Activated T-cell treated with anti-CD3 and anti-CD28 coated beads for 1 hour (primary cell): ENCODE measurements at regions not wholly inside any gene's neighbourhood (a gene's known extent, or its start where the extent isn't known, plus 50 kb on each side); places are given as distances from the start of the nearest gene placed in this dataset.
"Not testable (repeated sequence)": the region's sequence is repeated elsewhere in the genome, so short reads cannot be mapped to it uniquely, and the experiment has no call there.

Experiments used
- DNase-seq: peaks from one replicate; pipeline ENCODE4 v3.0.0-alpha.2; 2020; ENCODE audit warnings: low read depth

DNA sequence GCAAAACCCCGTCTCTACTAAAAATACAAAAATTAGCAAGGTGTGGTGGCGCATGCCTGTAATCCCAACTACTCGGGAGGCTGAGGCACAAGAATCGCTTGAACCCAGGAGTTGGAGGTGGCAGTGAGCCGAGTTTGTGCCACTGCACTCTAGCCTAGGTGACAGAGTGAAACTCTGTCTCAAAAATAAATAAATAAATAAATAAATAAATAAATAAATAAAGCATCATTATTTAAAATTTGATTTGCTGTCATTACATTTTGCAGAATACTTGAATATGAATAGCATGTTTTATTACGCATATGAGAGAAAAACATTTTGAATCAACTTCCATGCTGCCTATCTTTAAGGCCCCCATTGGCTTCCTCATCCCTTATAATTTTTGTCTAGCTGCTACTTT lies 53.4 kb upstream of the MED14 start:
- DNase-seq = not testable (repeated sequence)

DNA sequence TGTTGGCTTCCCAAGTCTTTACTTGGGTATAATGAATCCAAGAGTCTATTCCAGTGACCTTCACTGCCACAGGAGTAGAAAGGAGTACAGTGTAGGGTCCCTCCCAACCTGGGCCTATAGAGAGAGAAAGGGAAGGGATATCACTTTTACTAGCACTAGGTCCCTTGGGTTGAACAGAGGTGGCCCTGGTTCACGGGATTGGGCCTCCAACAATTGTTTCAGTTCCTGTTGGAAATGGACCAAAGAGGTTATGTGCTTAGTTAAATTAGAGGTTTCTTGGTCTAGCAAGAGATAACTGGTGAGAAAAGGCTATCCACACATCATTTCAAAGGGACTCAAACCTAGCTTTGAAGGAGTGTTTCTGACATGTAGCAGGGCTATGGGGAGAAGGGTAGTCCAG lies 57.1 kb upstream of the MED14 start:
- DNase-seq = no peak

DNA sequence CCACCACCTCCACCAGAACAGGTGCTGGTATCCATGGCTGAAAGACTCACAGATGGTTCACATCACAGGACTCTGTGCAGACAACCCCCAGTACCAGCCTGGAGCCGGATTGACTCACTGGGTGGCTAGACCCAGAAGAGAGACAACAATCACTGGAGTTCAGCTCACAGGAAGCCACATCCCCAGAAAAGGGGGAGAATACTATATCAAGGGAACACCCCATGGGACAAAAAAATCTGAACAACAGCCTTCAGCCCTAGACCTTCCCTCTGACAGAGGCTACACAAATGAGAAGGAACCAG lies 59.4 kb upstream of the MED14 start:
- DNase-seq = not testable (repeated sequence)

DNA sequence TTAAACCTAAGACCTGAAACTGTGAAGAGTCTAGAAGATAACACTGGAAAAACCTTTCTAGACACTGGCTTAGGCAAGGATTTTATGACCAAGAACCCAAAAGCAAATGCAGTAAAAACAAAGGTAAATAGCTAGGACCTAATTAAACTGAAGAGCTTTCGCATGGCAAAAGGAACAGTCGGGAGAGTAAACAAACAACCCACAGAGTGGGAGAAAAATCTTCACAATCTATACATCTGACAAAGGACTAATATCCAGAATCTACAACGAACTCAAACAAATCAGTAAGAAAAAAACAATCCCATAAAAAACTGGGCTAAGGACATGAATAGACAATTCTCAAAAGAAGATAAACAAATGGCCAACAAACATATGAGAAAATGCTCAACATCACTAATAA lies 64.4 kb upstream of the MED14 start:
- DNase-seq = not testable (repeated sequence)

DNA sequence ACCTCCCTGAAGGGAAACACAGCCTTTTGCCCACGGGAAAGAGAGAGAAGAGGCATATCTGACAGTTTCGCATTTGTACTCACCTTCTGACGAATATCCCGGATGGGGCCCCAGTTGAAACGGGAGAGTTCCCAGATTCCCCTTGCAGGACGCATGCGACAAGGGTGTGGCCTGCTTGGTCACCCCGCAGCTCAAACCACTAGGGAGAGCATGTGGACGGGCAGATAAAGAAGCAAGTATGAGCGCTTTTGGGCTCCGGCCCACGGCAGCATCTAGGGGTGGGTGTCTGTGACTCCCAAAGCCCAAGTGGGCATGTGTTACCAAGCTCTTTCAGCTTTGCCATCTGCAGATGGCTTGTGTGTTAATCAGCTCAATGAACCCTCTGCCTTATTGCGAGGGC lies 70.1 kb upstream of the MED14 start:
- DNase-seq = no peak

DNA sequence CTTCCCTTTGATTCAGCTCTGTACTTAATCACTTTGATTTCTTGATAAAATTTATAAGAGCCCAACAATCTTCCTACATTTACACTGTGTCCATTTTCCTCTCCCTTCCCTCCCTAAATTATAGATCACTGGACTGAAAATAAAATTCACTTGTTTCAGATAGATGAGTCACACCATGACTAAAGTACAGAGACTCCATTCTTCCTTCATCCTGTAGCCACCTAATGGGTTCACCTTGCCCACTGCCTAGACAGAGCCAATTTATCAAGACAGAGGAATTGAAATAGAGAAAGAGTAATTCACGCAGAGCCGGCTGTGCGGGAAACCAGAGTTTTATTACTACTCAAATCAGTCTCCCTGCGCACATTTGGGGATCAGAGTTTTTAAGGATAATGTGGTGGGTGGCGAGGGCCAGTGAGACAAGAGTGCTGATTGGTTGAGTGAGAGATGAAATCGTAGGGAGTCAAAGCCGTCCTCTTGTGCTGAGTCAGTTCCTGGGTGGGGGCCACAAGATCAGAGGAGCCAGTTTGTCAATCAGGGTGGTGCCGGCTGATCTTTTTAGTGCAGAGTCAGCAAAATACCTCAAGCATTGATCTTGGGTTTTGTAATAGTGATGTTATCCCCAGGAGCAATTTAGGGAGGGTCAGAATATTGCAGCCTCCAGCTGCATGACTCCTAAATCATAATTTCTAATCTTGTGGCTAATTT lies 71.3 kb upstream of the MED14 start:
- DNase-seq = no peak

DNA sequence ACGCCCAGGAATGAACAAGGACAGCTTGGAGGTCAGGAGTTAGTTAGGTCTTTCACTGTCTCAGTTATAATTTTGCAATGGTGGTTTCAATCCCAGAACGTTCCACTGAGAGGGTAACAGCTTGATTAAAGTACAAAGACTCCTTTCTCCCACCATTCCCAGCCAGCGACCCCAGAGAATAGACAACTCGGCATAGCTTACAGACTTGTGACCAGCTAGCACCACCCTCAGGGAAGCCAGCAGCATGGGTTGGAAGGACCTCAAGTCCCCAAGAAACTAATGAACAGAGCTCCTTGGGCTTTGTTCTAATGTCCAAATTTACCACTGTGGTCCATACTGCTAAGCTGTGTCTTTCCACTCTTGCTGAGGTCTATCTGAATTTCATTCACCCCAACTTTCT lies 72.0 kb upstream of the MED14 start:
- DNase-seq = no peak

DNA sequence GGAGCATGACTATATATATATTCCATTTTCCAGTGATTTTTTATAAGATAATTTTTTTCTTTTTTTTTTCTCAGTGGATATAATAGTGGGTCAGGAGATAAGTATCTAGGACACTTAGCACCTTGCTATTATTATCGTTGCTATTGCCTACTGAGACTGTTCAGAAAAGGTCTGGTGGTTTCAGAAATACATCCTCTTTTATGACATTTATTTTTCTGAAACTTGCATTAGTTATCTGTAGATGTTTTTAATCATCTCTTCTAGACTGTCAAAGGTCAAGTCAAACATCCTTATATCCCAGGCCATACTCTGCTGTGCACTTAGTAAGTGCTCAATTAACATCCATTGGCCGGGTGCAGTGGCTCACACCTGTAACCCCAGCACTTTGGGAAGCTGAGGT lies 72.9 kb upstream of the MED14 start:
- no peak for DNase-seq

DNA sequence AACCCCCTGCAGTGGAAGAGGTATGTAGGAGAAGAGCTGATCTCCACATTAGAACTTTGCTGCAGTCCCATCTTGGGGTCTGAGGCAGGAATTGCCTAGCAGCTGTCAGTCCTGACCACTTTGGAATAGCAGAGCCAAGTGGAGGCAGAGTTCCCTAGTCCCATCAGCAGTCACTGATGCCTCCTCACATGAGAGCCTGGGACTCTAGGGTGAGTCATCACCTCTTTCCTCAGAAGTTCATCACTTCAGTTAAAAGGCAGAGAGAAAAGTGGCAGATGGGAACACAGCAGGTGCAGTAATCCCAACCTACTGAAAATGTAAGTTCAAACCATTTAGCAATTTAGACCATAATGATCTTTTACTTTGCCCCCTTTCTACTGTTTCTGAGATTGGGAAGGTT lies 73.9 kb upstream of the MED14 start:
- no peak for DNase-seq

DNA sequence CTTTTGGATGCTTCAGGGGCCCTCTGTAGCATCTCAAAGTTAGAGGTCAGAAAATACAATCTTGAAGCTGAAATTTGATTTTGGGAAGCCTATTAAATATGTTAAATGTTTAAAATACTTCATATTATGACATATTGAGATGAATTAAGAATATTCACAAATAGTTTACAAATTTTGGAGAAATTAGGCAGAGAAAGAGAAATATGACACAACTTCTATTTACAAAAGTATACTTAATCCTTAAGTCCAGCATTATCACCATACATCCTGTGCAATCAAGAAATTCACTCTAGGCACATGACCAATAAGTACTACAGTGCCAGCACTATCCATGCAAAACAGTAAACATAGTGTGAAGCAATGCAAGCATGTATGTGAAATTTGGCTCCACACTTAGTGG lies 79.7 kb upstream of the MED14 start:
- not testable (repeated sequence) for DNase-seq

DNA sequence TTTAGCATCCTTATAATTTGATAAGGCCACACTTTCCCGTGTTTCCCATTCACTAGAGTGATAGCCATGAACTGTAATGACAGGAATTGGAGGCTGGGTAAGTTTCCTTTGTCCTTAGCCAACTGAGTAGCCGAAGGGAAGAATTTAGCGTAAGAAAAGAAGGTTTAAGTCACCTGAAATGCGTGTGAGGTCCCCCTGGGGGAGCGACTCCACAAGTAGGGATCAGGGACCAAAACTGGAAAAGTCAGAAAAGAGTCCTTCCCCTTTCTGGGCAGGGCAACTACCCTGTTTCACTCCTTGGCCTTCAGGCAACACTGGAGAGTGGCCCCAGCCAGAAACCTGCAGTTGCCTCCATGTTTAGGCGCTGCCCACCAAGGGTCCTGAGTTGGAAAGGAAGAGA lies 81.6 kb upstream of the MED14 start:
- DNase-seq = no peak

DNA sequence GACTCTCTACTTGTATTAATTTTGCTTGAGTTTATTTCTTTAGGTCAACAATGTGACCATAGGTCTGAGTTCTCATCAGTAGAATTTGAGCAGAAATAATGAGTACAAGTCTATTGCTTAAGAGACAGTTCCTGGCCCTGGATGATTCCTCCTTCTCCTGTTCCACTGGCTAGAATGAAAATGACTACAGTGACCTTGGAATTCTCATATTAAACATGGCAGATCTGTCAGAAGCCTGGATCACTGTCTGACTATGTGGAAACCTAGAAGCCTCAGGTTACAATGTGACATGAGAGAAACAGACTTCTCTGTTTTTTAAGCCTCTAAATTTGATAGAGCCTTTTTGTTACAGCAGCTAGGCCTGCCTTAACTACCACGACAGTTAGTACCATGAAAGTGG lies 82.9 kb upstream of the MED14 start:
- no peak for DNase-seq

DNA sequence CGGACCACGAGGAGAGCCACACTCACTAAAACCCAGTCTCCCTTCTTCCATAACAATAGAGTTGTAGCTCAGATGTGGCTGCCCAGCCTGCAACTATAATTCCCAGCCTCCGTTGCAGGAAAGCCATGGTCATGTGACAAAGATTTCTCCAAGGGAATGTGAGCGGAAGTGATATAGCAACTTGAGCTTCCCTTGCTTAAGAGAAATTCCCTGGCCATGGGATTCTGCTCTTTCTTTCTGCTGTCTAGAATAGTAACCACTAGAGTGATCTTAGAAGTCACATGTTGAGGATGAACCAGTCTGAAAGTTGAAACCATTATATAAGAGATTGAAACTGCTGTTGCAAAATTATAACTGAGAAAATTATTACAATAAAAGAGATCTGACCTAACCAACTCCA lies 86.4 kb upstream of the MED14 start:
- DNase-seq = no peak

DNA sequence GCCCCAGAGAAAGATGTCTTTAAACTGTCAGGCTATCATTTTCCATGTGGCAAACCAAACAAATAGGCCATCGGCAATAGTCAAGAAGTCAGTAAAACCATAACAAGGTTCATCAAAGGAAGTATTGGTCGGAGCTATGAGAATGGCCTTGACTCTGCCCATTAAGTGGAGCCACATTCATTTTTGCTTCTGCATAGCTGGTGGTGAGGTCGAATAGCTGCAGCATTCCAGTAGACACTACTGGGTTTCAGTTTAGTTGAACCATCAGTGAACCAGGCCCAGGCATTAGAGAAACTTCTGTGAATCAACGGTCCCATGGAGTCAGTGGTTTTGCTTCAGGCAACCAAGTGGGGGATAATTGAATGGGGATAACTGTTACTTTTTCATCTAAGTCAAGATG lies 92.0 kb upstream of the MED14 start:
- no peak for DNase-seq

DNA sequence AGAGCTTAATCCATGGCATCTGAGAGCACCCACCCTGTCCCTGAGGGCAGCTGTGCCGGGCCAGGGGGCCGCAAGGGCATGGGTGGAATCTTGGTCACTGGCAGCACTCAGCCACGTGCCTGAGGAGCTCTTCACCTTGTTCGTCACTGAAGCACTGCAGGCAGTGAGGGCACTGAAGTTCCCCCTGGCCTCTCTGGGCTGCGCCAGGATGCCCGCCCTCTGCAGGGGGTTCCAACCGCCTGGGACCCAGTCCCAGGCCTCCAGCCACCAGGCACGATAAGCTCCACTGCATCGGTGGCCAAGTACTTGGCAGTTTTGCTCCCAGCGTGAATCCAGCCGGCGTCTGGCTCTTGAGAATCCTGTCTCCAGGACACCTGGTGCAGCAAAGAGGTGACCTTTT lies 96.4 kb upstream of the MED14 start:
- no peak for DNase-seq

DNA sequence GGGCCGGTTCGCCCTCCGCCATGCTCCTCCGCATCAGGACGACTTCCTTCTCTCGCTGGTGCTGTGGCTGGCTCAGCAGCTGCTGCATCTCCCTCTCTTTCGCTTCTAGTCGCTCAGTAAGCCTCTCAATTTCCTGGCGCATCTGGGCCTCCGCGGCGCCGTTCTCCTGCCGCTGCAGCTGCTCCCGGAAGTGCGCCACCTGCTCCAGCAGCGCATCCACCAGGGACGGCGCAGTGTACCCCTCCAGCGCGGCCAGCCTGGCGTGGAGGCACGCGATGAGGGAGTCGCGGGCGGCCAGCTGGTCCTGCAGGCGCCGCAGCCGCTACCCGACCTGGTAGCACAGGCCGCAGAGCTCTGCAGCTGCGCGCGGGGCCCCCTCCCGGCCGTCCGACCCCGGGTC lies 97.4 kb upstream of the MED14 start:
- DNase-seq = no peak

DNA sequence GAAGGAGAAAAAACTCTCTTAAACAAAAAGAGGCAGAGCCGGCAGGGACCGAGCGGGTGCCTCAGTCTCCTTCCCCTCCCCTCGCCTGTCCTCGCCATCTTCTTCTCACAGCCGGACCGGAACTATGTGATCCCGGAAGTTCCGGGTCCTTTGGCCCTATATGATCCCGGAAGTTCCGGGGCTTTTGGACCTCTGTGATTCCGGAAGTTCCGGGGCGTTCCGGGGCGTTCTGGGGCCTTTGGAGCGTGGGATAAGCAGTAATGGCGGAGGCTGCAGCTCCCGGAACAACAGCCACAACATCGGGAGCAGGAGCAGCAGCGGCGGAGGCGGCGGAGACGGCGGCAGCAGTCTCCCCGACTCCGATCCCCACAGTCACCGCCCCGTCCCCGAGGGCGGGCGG lies 98.9 kb upstream of the MED14 start:
- no peak for DNase-seq

DNA sequence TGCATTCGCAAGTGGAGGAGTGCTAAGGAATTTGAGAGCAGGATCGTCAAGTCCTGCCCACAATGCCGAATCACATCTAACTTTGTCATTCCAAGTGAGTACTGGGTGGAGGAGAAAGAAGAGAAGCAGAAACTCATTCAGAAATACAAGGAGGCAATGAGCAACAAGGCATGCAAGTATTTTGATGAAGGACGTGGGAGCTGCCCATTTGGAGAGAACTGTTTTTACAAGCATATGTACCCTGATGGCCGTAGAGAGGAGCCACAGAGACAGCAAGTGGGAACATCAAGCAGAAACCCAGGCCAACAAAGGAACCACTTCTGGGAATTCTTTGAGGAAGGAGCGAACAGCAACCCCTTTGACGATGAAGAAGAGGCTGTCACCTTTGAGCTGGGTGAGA lies 100.2 kb upstream of the MED14 start:
- no peak for DNase-seq

DNA sequence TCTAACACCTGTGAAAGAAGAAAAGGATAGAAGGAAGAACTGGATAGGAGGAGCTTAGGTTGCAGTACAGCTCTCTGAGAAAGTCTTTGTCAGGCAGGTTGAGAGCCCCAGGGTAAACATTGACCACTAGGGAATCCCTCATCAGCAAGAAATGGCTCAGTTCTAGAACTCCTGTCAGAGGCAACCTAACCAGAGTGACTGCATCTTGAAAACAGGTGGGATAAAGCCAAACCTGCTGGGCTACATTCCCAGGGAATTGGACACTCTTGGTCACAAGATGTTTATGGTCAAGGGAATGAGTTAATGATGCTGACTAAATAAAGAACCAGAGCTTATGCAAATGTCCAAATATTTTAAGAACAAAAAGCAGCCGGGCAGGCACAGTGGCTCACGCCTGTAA lies 108.3 kb upstream of the MED14 start:
- DNase-seq = no peak

DNA sequence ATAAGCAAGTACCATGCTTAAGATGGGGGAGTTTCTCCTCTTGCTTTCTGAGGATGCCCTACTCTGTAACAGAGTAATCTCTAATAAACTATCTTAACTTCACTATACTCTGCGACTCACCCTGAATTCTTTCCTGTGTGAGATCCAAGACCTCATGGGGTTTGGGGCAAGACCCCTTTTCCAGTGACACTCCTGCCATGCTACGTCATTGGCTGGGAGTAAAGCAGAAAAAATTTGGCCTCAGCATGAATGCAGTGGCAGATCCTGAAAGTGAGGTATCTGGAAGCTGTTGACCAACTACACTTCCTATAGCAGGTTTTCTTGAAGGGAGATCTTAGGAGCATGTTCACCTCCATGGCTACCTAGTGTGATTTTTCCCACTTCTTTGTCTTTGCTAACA lies 109.1 kb upstream of the MED14 start:
- no peak for DNase-seq

DNA sequence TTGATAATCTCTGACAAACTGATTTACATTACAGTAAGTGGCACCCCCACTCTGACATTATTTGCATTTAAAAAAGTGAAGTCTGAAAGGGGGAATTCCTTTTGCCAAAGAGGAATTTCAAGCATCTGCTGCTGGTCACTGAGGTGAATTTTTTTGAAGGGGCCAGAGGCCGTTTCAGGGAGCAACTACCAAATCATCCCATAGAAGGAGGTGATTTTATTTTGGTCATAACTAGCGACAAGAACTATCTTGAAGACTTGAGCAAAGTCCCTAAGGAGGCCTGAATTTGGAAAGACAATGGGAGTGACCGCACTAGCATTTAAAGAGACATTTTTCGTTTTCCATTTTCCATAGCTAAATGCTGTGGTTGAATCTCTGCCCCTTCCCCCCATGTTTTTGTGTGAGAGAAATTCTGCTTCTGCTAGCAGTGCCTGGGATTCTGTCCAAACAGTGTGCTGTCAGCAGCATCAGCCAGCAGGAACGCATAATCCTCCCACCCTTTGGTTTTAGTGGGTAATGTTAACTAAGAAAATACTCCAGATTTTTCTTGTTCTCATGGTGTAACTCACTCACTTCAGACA lies 110.1 kb upstream of the MED14 start:
- DNase-seq = no peak

DNA sequence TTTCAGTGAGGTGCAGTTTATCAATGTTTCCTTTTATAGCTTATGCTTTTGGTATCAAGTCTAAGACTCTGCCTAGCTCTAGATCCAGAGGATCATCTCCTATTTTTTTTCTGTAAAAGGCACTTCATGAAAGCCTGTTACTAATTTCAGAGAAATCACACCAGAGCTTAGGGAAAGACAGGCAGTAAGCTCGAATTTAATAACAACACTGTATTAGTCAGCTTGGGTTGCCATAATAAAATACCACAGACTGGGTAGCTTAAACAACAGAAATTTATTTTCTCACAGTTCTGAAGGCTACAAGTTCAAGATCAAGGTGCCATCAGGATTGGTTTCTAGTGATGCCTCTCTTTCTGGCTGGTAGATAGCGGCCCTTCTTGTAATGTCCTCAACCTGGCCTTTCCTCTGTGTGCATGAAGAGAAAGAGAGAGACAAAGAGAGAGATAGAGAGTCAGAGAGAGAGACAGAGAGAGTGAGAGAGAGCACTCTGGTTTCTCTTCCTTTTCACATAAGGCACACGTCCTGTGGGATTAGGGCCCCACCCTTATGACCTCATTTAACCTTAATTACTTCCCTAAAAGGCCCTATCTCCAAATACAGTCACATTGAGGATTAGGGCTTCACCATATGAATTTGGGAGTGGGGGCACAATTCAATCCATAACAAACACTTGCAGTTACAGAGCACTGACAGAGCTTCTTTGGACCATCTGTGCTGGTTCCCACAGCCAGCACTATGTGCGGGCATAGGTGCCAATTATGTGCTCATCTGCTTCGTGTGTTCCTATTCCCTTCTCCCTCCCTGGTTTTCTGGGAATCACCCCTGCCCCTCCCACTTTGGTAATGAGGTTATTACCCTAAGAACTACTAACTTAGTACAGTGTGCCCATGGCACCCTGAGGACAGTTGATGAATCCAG lies 114.8 kb upstream of the MED14 start:
- no peak for DNase-seq

DNA sequence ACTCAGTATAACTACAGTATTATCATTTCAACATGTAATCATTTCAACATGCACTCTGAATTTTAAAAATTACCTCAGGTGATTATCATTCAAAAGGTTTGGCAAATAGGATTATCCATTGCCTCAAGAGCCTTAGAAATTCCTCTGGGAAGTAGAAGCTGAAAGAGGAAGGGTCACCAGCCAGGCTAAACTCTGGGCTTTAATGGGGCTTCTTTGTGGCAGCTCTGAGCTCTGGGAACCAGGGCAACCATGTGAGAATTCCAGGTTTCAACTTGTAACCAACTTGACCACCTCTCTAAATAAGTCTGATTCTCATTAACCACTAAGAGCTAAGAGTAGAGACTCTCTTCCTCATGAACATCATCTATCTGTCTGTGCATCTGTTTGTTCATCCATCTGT lies 117.2 kb upstream of the MED14 start:
- no peak for DNase-seq
